PC-3 (cell line): ENCODE measurements at regions not wholly inside any gene's neighbourhood (a gene's known extent, or its start where the extent isn't known, plus 50 kb on each side); places are given as distances from the start of the nearest gene placed in this dataset.

Source experiments
- EZH2phosphoT487 ChIP-seq: fragments of 300-600 bp; sonication (generic); IDR thresholded peaks from 2 replicates; pipeline ENCODE4 v1.6.1; 2018; ENCODE audit warnings: mild to moderate bottlenecking, antibody characterized with exemption, low read length, borderline replicate concordance
- TF ChIP-seq, protein P1 (sequence below): fragments of 300-600 bp; sonication (generic); conservative IDR thresholded peaks from 2 replicates; pipeline ENCODE4 v1.5.1; 2017; ENCODE audit warnings: antibody characterized with exemption, low read depth, mild to moderate bottlenecking, low read length

DNA sequence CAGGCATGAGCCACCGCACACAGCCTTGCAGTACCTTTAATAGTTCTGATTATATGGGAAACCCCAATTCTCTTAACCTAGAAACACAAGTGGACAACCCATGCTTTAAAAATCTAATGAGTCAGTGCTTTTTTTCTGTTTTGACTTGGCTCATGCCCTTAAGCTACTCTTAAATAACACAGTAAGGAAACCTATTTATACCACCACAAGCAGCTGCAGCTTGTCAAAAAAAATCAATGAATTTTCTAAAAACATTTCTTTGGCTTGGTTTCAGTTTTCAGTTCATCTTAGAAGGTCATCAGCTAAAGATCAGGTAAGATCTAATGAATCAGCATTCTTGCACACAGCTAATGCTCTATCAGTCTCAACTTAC, 124.1 kb upstream of the DST start:
- TF ChIP-seq EZH2phosphoT487: no peak
- TF ChIP-seq, protein P1, sequence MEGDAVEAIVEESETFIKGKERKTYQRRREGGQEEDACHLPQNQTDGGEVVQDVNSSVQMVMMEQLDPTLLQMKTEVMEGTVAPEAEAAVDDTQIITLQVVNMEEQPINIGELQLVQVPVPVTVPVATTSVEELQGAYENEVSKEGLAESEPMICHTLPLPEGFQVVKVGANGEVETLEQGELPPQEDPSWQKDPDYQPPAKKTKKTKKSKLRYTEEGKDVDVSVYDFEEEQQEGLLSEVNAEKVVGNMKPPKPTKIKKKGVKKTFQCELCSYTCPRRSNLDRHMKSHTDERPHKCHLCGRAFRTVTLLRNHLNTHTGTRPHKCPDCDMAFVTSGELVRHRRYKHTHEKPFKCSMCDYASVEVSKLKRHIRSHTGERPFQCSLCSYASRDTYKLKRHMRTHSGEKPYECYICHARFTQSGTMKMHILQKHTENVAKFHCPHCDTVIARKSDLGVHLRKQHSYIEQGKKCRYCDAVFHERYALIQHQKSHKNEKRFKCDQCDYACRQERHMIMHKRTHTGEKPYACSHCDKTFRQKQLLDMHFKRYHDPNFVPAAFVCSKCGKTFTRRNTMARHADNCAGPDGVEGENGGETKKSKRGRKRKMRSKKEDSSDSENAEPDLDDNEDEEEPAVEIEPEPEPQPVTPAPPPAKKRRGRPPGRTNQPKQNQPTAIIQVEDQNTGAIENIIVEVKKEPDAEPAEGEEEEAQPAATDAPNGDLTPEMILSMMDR: no peak
